Neuron (in vitro differentiated cells): ENCODE measurements at regions not wholly inside any gene's neighbourhood (a gene's known extent, or its start where the extent isn't known, plus 50 kb on each side); places are given as distances from the start of the nearest gene placed in this dataset.

Experiments
- H2AFZ ChIP-seq: one replicate; pipeline ENCODE4 v1.6.1; 2013; ENCODE audit warnings: low read depth, mild to moderate bottlenecking, inconsistent platforms, low read length, moderate library complexity
- H3K27me3 ChIP-seq: one replicate; pipeline ENCODE4 v1.6.1; 2013; ENCODE audit warnings: low read length; ENCODE audit not compliant: insufficient read depth
- H3K36me3 ChIP-seq: one replicate; pipeline ENCODE4 v1.6.1; 2013; ENCODE audit warnings: low read length; ENCODE audit not compliant: insufficient read depth
- H3K4me1 ChIP-seq: one replicate; pipeline ENCODE4 v1.6.1; 2013; ENCODE audit warnings: low read length; ENCODE audit not compliant: insufficient read depth
- H3K4me3 ChIP-seq: 2 replicates; pipeline ENCODE4 v1.5.1; 2013; ENCODE audit warnings: mild to moderate bottlenecking, low read length, moderate library complexity
- H3K9me3 ChIP-seq: one replicate; pipeline ENCODE4 v1.6.1; 2013; ENCODE audit warnings: low read length

DNA sequence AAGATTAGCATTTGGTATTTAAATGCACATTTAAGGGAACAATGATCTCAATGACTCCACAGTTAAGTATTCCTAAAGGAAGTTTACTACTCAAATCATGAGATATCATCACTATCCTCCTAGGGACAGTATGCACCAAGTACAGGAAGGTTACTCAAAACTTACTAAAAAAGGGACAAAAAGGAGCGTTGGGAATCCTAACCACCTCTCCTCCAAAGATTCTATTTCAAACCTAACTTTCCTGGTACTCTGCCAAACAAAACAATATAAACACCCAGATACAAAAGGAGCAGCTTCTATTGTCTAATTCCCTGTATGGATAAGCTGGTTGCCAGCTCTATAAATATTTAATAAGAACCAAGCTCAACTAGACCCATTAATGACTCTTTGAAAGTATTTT is 377.7 kb downstream of the NUAK1 start:
- Histone ChIP-seq H3K36me3 (no peaks in the 10 kb centered on the region), H3K4me3 (no peak overlapping the region), H3K9me3 (no peaks in the 10 kb centered on the region), H3K27me3 (no peaks in the 10 kb centered on the region), H2AFZ (no peak overlapping the region), H3K4me1 (peaks cover 17% of the 10 kb centered on the region)

DNA sequence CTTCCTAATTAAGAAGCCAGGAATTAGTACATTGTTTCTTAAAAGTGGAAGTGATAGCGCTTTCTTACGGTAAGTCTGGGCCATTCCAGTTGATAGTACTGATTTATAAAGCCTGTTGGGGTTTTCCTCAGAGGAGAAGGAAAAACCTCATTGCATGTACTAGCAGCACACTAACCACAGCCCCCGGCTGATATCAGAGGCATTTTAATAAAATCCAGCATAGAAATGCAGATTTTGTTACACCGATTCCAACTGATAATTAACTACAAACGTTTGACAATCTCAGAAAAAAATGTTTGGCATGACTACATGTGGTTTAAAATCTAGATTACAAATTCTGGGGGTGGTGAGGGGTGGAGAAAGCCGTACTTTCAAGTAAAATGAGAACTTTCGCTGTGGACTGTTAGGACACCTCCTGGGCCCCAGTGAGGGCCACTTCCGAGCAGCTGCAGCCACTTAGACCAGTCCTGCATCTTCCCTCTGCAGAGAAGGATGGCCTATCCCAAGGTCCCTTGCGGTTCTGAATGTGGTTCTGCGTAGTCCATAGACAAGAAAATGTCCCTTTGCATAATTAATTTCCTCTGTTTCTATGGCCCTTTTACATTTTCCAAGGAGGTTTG is 374.4 kb downstream of the NUAK1 start:
- H3K4me3 ChIP-seq: no peak overlapping the region
- H2AFZ ChIP-seq: no peak overlapping the region
- no peaks in the 10 kb centered on the region for H3K36me3 ChIP-seq
- H3K9me3 ChIP-seq: no peaks in the 10 kb centered on the region
- peaks cover 26% of the 10 kb centered on the region for H3K4me1 ChIP-seq
- H3K27me3 ChIP-seq: no peaks in the 10 kb centered on the region

DNA sequence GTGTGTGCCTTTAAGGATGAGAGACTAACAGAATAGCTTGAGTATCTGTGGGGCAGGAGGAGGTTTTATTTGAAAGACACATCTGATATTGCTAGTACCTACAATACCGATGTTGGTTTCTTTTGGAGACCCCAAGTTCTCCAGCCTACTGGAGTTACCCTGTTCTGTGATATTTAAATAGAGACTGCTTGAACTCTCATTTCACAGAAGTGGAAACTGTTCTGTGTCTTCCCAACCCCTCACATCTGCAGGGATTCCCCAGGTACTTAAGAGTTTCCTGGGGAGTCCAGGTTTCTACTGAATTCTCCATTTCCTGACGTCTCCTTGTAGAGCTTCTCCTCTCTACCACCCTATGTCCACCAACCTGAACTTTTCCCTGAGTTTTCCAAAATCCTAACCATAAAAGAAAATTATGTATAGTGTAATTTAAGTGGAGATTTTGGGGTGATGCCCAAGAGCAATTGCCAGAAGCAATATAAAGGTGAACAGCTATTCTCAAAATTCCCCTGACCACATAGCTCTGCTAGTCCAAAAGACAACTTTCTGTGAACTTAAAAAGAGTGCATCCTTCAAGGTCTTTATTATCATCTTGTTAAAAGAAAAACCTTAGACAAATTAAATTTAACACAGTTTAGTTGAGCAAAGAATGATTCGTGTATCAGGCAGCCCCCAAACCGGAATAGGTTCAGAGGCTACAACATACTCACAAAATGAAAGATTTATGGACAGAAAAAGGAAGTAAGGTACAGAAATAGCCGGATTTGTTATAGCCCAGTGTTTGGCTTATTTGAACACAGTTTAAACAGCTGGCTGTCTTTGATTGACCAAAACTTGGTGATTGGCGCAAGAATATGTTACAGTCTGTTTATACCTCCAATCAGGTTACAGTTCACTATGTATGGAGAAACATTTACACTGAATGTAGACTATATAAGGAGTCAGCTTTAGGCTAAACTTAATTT is 373.4 kb downstream of the NUAK1 start:
- Histone ChIP-seq H3K9me3 (no peaks in the 10 kb centered on the region), H3K27me3 (no peaks in the 10 kb centered on the region), H3K4me3 (no peak overlapping the region)

DNA sequence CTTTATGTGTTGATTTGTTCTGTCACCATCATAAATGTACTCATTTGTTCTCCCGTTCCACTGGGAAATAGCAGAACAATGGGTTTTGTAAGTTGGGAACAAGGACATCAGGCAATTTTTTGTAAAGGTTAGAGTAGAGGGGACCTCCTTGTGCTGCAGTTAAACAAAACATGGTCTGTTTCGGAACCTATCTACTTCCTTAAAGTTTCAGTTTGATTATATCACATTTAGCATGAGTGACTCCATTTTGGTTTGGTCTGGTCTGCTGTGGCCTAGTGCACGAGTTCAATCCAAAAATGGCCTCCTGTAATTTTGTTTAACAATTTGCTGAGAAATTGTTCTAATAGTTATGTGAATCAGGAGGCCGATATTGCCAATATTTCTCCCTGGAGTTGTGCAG is 372.7 kb downstream of the NUAK1 start:
- Histone ChIP-seq H3K9me3 (no peaks in the 10 kb centered on the region), H2AFZ (no peak overlapping the region), H3K36me3 (no peaks in the 10 kb centered on the region), H3K4me3 (no peak overlapping the region), H3K27me3 (no peaks in the 10 kb centered on the region), H3K4me1 (peaks cover 35% of the 10 kb centered on the region)

More for the DNA sequence above, 373.4 kb downstream of the NUAK1 start:
- Histone ChIP-seq H3K36me3 (no peaks in the 10 kb centered on the region), H3K4me1 (peaks cover 35% of the 10 kb centered on the region), H2AFZ (no peak overlapping the region)

- Histone ChIP-seq H3K36me3 (no peaks in the 10 kb centered on the region), H3K4me1 (peaks cover 29% of the 10 kb centered on the region), H3K27me3 (no peaks in the 10 kb centered on the region), H2AFZ (no peak overlapping the region), H3K9me3 (no peaks in the 10 kb centered on the region), H3K4me3 (no peak overlapping the region)
Observed at GRCh38 chr12:105769486-105769885, 369.3 kb downstream of the NUAK1 start.

DNA sequence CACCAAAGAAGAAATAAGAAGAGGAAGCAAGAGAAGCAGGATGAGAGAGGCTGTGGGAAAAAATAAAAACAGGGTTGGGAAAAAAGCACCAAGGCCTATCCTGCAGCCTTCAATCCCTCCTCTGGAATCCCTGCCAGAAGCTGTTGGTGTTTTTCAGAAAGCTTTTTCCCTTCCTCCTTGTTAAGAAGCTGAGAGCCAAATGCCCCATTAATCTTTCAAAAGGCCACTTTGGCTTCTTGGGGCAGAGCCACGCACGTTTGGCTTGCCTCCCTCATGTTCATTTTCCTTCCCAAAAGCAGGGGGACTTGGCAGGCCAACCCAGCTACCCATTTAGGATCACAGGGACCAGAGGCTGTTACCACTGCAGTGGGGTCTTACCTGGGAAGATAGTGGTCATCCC is 365.3 kb downstream of the NUAK1 start:
- Histone ChIP-seq H3K4me3 (no peak overlapping the region), H3K36me3 (no peaks in the 10 kb centered on the region), H3K4me1 (peaks cover 20% of the 10 kb centered on the region), H3K9me3 (no peaks in the 10 kb centered on the region), H2AFZ (no peak overlapping the region), H3K27me3 (no peaks in the 10 kb centered on the region)

- no peaks in the 10 kb centered on the region for H3K36me3 ChIP-seq
- H3K27me3 ChIP-seq: no peaks in the 10 kb centered on the region
- no peak overlapping the region for H3K4me3 ChIP-seq
- no peaks in the 10 kb centered on the region for H3K9me3 ChIP-seq
- H2AFZ ChIP-seq: no peak overlapping the region
- H3K4me1 ChIP-seq: peaks cover 14% of the 10 kb centered on the region
Observed at GRCh38 chr12:105774037-105774436, 364.7 kb downstream of the NUAK1 start.

DNA sequence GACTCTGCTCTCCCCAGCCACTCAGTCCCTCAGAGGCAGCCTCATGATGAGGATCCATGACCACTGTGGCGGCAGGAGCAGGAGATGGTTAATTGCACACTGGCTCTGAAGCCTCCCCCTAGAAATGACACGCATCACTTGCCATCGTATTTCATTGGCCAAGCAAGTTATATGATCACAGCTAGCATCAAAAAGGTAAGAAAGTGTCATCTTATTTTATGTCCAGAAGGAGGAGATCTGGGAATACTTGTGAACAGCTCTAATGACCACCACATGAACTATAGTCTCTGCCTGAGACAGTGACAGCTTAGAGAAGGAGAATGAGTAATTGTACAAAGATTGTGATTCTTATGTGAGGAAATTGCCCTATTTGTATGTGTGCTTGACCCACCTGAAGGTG is 363.4 kb downstream of the NUAK1 start:
- H3K36me3 ChIP-seq: no peaks in the 10 kb centered on the region
- no peak overlapping the region for H2AFZ ChIP-seq
- H3K9me3 ChIP-seq: no peaks in the 10 kb centered on the region
- no peak overlapping the region for H3K4me3 ChIP-seq
- H3K4me1 ChIP-seq: peaks cover 2% of the 10 kb centered on the region
- no peaks in the 10 kb centered on the region for H3K27me3 ChIP-seq

DNA sequence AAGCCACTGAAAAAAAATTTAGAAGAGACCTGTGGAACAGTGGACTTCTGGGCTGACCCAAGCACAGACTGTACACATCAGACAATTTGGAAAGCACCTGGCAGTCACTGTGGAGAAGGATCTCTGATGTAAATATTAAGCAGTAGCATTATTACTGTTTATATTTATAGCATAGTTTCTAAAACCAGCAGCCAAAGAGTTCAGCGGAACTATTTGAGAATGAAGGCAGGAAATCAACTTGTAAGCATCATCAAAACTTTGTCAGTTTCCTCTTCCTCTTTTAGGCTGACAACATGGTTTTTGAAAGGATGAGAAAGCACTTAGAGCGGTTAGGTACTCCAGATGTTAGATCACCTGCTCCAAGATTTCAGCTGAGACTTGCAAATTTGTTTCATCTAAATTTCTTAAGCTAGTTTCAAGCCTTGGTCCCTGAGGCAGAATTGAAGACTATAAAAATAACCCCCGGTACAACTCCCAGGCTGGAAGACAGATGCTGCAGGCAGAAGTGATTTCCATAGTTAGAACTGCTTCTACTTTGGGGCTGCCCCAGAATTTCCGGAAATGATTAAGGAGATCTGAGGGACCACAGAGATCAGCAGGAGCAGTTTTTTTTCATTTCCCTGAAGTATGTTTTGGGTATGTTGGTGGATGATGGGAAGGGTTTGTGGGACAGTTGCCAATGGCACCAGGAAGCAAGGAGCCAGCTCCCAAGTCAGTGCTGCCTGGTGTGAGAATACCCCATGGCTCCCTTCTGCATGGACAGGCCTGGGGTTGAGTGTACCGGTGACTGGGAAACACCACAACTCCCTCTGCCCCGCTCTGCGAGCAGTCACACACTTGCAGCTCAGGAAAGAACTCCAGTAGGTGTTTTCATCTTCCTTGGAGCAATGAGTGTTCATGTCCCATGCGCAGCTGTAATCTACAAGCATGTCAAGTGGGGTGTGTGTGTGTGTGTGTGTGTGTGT is 354.5 kb downstream of the NUAK1 start:
- no peaks in the 10 kb centered on the region for H3K36me3 ChIP-seq
- H2AFZ ChIP-seq: no peak overlapping the region
- H3K9me3 ChIP-seq: peaks cover 1% of the 10 kb centered on the region
- H3K4me3 ChIP-seq: no peak overlapping the region
- no peaks in the 10 kb centered on the region for H3K4me1 ChIP-seq
- no peaks in the 10 kb centered on the region for H3K27me3 ChIP-seq

- H3K27me3 ChIP-seq: no peaks in the 10 kb centered on the region
- H3K9me3 ChIP-seq: peaks cover 3% of the 10 kb centered on the region
- peaks cover 12% of the 10 kb centered on the region for H3K4me1 ChIP-seq
- H3K36me3 ChIP-seq: no peaks in the 10 kb centered on the region
- H2AFZ ChIP-seq: no peak overlapping the region
- no peak overlapping the region for H3K4me3 ChIP-seq
Observed at GRCh38 chr12:105793421-105793820, 345.3 kb downstream of the NUAK1 start.

GRCh38 chr12:105798256-105798845 is 340.4 kb downstream of the NUAK1 start:
- Histone ChIP-seq H3K9me3 (peaks cover 5% of the 10 kb centered on the region), H2AFZ (no peak overlapping the region), H3K36me3 (no peaks in the 10 kb centered on the region), H3K4me3 (no peak overlapping the region), H3K27me3 (no peaks in the 10 kb centered on the region), H3K4me1 (peaks cover 7% of the 10 kb centered on the region)

- Histone ChIP-seq H3K4me3 (no peak overlapping the region), H3K36me3 (no peaks in the 10 kb centered on the region), H3K9me3 (peaks cover 5% of the 10 kb centered on the region), H3K27me3 (no peaks in the 10 kb centered on the region), H3K4me1 (no peaks in the 10 kb centered on the region), H2AFZ (no peak overlapping the region)
Observed at GRCh38 chr12:105799103-105799502, 339.7 kb downstream of the NUAK1 start.
